HTR-8/SVneo (cell line): ENCODE measurements at regions not wholly inside any gene's neighbourhood (a gene's known extent, or its start where the extent isn't known, plus 50 kb on each side); places are given as distances from the start of the nearest gene placed in this dataset.
"Not testable (repeated sequence)": the region's sequence is repeated elsewhere in the genome, so short reads cannot be mapped to it uniquely, and the experiment has no call there.

ENCODE experiments used
- DNase-seq: peaks from one replicate; pipeline ENCODE4 v3.0.0; 2011; ENCODE audit warnings: low spot score, mixed read lengths; ENCODE audit not compliant: insufficient read length
- FAIRE-seq: peaks from 2 replicates; lab custom pipeline; 2011; peaks lifted over from hg19 to GRCh38; lab: Jason Lieb, UNC

DNA sequence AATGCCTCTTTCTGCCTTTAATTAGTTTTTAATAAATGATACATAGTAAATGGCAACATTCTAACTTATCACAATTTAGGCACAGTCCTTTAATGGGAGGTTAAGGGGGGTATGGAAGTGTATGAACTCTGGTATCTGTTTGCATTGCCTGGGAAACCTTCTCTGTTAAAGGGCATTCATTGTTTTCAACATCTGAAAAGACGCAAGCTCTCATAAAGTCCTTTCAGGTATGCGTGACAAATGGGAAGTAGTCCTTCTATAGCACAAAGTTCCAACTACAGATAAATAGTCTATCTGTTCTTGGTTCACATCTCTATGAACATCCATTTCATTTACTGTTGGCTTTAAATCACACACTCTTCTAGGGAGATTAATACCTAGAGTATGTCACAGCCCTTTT, 298.0 kb upstream of the PMFBP1 start:
- FAIRE-seq: no peak
- no peak for DNase-seq

DNA sequence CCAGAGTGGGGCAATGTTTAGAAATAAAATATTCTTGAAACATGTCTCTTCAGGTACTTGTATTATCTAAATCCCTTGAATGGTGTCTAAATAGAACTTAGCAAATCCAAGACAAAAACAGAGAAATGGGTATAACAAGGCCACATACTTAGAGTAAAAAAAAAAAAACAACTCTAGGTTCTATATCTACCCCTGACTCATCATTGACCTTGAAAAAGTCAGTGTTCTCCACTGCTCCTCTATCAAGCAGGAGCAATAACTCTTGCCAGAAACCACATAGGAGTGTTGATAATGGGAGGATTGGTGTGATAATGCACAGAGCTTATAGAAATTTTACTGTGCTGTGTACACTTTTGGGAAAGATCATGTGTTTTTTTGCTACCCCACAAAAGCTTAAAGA, 296.6 kb upstream of the PMFBP1 start:
- no peak for FAIRE-seq
- no peak for DNase-seq

- DNase-seq: peak; percentile 17
- FAIRE-seq: no peak
These were observed 295.3 kb upstream of the PMFBP1 start for GRCh38 chr16:72467157-72467759.

GRCh38 chr16:72464597-72465368, 292.8 kb upstream of the PMFBP1 start:
- DNase-seq: no peak
- FAIRE-seq: peak; percentile 23

GRCh38 chr16:72464052-72464451, 292.1 kb upstream of the PMFBP1 start:
- no peak for FAIRE-seq
- no peak for DNase-seq

- DNase-seq (no peak), FAIRE-seq (peak; percentile 80)
These were observed 286.1 kb upstream of the PMFBP1 start for GRCh38 chr16:72458035-72458434.

DNA sequence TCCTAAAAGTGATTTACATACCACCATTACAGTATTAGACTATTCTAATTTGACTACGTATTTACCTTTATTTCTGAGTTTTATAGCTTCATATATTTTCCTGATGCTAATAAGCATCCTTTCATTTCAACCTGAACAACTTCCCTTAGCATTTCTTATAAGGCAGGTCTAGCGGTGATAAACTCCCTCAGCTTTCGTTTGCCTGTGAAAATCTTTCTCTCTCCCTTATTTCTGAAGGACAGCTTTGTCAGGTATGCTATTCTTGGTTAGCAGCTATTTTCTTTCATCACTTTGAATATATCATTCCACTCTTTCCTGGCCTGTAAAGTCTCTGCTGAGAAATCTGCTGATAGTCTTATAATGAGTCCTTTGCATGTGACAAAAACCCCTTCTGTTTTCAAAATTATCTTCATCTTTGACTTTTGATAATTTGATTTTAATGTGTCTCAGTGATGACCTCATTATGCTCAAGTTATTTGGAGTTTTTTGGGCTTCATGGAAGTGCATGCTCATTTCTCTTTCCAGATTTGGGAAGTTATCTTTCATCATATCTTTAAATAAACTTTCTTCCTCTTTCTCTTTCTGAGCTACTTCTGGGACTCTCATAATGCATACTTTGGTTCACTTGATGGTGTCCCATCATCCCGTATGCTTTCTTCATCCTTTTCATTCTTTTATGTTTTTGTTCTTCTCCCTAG, 285.4 kb upstream of the PMFBP1 start:
- DNase-seq (no peak), FAIRE-seq (no peak)

GRCh38 chr16:72455743-72456659, 284.0 kb upstream of the PMFBP1 start:
- peak; percentile 42 for FAIRE-seq
- DNase-seq: no peak

DNA sequence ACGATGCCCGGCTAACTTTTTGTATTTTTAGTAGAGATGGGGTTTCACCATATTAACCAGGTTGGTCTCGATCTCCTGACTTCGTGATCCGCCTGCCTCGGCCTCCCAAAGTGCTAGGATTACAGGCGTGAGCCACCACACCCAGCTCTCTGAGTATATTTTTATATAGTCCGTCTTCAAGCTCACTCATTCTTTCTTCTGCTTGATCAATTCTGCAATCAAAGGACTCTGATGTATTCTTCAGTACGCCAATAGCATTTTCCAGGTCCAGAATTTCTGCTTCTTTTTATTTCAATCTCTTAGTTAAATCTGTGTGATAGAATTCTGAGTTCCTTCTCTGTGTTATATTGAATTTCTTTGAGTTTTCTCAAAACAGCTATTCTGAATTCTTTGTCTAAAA, 281.9 kb upstream of the PMFBP1 start:
- not testable (repeated sequence) for FAIRE-seq, DNase-seq

DNA sequence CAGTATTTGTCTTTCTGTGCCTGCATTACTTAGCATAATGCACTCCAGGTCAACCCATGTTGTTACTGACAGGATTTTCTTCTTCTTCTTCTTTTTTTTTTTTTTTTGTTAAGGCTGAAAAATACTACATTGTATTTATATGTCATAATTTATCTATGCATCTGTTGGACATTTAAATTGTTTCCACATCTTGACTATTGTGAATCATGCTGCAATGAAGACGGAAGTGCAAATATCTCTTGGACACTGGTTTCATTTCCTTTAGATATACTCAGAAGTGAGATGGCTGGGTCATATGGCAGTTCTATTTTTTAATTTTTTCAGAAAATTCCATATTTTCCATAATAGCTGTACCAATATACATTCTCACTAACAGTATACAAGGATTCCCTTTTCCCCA, 272.7 kb upstream of the PMFBP1 start:
- DNase-seq: no peak
- no peak for FAIRE-seq

GRCh38 chr16:72443809-72444208, 271.9 kb upstream of the PMFBP1 start:
- no peak for DNase-seq
- FAIRE-seq: no peak

GRCh38 chr16:72442385-72443158, 270.6 kb upstream of the PMFBP1 start:
- FAIRE-seq (peak; percentile 77), DNase-seq (no peak)

GRCh38 chr16:72437891-72438290, 265.9 kb upstream of the PMFBP1 start:
- no peak for DNase-seq
- no peak for FAIRE-seq

DNA sequence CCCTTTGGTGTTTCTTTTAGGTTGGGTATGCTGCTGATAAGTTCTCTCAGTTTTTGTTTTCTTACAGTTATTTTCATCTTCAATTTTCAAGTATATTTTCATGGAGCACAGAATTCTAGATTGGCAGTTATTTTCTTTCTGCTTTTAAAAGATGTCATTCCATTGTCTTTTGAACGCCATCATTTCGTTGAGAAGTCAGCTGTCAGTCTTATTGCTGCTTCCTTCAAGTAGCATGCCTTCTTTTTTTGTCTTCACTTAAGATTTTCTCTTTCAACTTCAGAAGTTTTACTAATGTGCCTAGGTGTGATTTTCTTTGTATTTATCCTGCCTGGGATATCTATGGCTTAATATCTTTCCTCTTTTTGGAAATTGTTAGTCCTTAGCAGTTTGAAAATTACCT, 262.2 kb upstream of the PMFBP1 start:
- peak; percentile 20 for FAIRE-seq

GRCh38 chr16:72430121-72430520, 258.2 kb upstream of the PMFBP1 start:
- no peak for DNase-seq
- no peak for FAIRE-seq

More for the DNA sequence above, 262.2 kb upstream of the PMFBP1 start:
- DNase-seq: no peak

- FAIRE-seq (peak; percentile 83), DNase-seq (no peak)
These were observed 257.7 kb upstream of the PMFBP1 start for GRCh38 chr16:72429671-72430081.

- FAIRE-seq: no peak
- DNase-seq: no peak
These were observed 256.9 kb upstream of the PMFBP1 start for GRCh38 chr16:72428681-72429376.

DNA sequence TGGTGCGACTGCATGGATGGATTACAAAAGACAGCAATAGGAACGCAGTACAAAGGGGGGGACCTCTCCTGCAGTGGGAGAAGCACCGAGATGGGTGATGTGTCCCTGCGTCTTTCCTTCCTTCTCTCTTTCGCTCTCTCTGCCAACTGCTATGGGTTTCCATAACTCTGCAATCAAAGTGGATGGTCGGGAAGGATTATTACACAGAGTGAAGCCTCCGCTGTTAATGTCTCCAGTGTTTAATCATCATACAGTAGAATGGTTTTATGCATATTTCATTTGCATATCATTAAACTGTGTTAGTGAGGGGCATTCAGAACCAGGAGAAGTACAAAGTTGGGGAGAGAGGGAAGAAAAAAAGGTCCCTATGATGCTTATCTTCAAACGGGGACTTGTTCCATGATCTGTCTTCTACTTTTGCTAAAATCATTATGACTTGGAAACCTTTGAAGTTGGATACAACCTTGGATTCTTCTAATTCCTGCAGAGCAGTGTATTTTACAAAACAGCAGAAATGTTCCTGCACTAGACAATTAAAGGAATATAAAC, 255.9 kb upstream of the PMFBP1 start:
- DNase-seq: no peak
- FAIRE-seq: peak; percentile 42
